IMR-90 (cell line): ENCODE measurements at regions not wholly inside any gene's neighbourhood (a gene's known extent, or its start where the extent isn't known, plus 50 kb on each side); places are given as distances from the start of the nearest gene placed in this dataset.

Experiments
- ATAC-seq: fragments of 200-7000 bp; cut with Tn5 transposase; 2 replicates; pipeline ENCODE4 v1.9.1; 2020; ENCODE audit warnings: low read depth, mild to moderate bottlenecking, moderate library complexity
- BruUV-seq: library from RNA; stranded (reverse); fragments of 400-500 nt; replicated peaks from 2 replicates; lab custom pipeline; 2021; lab: Mats Ljungman, UMichigan
- CTCF ChIA-PET: fragments of 300-600 bp; formaldehyde crosslinking; extraction: SDS; loops from one replicate; lab custom pipeline; 2021; ENCODE audit warnings: antibody characterized with exemption; lab: Yijun Ruan, JAX
- POLR2A ChIA-PET: fragments of 300-600 bp; sonication (Branson Sonifier 250); formaldehyde crosslinking; loops from one replicate; lab custom pipeline; 2022; ENCODE audit warnings: antibody characterized with exemption; ENCODE audit not compliant: unreplicated experiment; lab: Charles Lee
- DNase-seq: peaks from one replicate; pipeline ENCODE4 v3.0.0; 2013
- H2AFZ ChIP-seq: replicated peaks from 2 replicates; pipeline ENCODE3; 2013; ENCODE audit warnings: low read length, mild to moderate bottlenecking; ENCODE audit not compliant: poor library complexity
- H2AK5ac ChIP-seq: 2 replicates; pipeline ENCODE4 v1.6.1; 2013; ENCODE audit warnings: low read depth, low read length, inconsistent platforms
- H2AK9ac ChIP-seq: replicated peaks from 2 replicates; pipeline ENCODE3; 2013; ENCODE audit warnings: mild to moderate bottlenecking, low read depth, low read length, moderate library complexity; ENCODE audit not compliant: poor library complexity
- H2BK120ac ChIP-seq: 2 replicates; pipeline ENCODE4 v1.6.1; 2013; ENCODE audit warnings: low read depth, low read length, inconsistent platforms
- H2BK15ac ChIP-seq: 3 replicates; pipeline ENCODE4 v1.6.1; 2013; ENCODE audit warnings: low read depth, low read length, inconsistent platforms
- H2BK20ac ChIP-seq: 2 replicates; pipeline ENCODE4 v1.6.1; 2013; ENCODE audit warnings: low read depth, mild to moderate bottlenecking, inconsistent platforms, low read length, moderate library complexity
- H2BK5ac ChIP-seq: 2 replicates; pipeline ENCODE4 v1.6.1; 2013; ENCODE audit warnings: mild to moderate bottlenecking, low read depth, low read length, inconsistent platforms; ENCODE audit not compliant: poor library complexity, severe bottlenecking
- H3K14ac ChIP-seq: replicated peaks from 2 replicates; pipeline ENCODE4 v1.6.1; 2013; ENCODE audit warnings: low read depth, low read length, inconsistent platforms
- H3K18ac ChIP-seq: 2 replicates; pipeline ENCODE4 v1.6.1; 2013; ENCODE audit warnings: low read depth, low read length, control low read depth
- H3K23ac ChIP-seq: 2 replicates; pipeline ENCODE4 v1.6.1; 2013; ENCODE audit warnings: low read depth, low read length, inconsistent platforms
- H3K27ac ChIP-seq: 2 replicates; pipeline ENCODE4 v1.5.1; 2013; ENCODE audit warnings: mild to moderate bottlenecking, control low read depth, low read length; ENCODE audit not compliant: insufficient read depth
- H3K27me3 ChIP-seq: 2 replicates; pipeline ENCODE4 v1.6.1; 2013; ENCODE audit warnings: low read length; ENCODE audit not compliant: control insufficient read depth, insufficient read depth
- H3K36me3 ChIP-seq: 2 replicates; pipeline ENCODE4 v1.6.1; 2013; ENCODE audit warnings: low read length, mixed read lengths; ENCODE audit not compliant: control insufficient read depth, insufficient read depth
- H3K4ac ChIP-seq: 2 replicates; pipeline ENCODE4 v1.6.1; 2013; ENCODE audit warnings: low read depth, low read length, inconsistent platforms
- H3K4me1 ChIP-seq: 2 replicates; pipeline ENCODE4 v1.6.1; 2013; ENCODE audit warnings: low read length, mixed read lengths; ENCODE audit not compliant: control insufficient read depth, insufficient read depth
- H3K4me2 ChIP-seq: 2 replicates; pipeline ENCODE4 v1.6.1; 2013; ENCODE audit warnings: low read depth, mild to moderate bottlenecking, control low read depth, low read length, moderate library complexity
- H3K4me3 ChIP-seq: 2 replicates; pipeline ENCODE4 v1.5.1; 2013; ENCODE audit warnings: low read depth, mild to moderate bottlenecking, control low read depth, low read length, moderate library complexity; ENCODE audit not compliant: insufficient read depth
- H3K56ac ChIP-seq: 2 replicates; pipeline ENCODE4 v1.6.1; 2013; ENCODE audit warnings: low read length, inconsistent platforms; ENCODE audit not compliant: insufficient read depth; ENCODE audit errors: extremely low read depth
- H3K79me1 ChIP-seq, 2 experiments: 2 replicates each; pipeline ENCODE4 v1.6.1; 2013; ENCODE audit warnings: low read length in 2 of 2, inconsistent platforms in 1 of 2, low read depth in 1 of 2
- H3K9ac ChIP-seq: 2 replicates; pipeline ENCODE4 v1.6.1; 2013; ENCODE audit warnings: low read depth, low read length, control low read depth
- H3K9me1 ChIP-seq: 2 replicates; pipeline ENCODE4 v1.6.1; 2013; ENCODE audit warnings: low read length, inconsistent platforms; ENCODE audit not compliant: insufficient read depth
- H3K9me3 ChIP-seq: 2 replicates; pipeline ENCODE4 v1.6.1; 2013; ENCODE audit warnings: low read length; ENCODE audit not compliant: control insufficient read depth, insufficient read depth
- H4K20me1 ChIP-seq: 2 replicates; pipeline ENCODE4 v1.6.1; 2013; ENCODE audit warnings: low read length, inconsistent platforms; ENCODE audit not compliant: insufficient read depth
- H4K5ac ChIP-seq: 2 replicates; pipeline ENCODE4 v1.6.1; 2013; ENCODE audit warnings: mild to moderate bottlenecking, low read depth, low read length, control low read depth
- H4K8ac ChIP-seq, 2 experiments: 2 replicates each; pipeline ENCODE4 v1.6.1; 2013; ENCODE audit warnings: low read depth in 2 of 2, low read length in 2 of 2, control low read depth in 1 of 2, inconsistent platforms in 1 of 2
- H4K91ac ChIP-seq: 2 replicates; pipeline ENCODE4 v1.6.1; 2013; ENCODE audit warnings: low read depth, low read length, inconsistent platforms; ENCODE audit not compliant: insufficient read depth
- CHD1 ChIP-seq: IDR thresholded peaks from 2 replicates; pipeline ENCODE4 v1.6.1; 2012; ENCODE audit warnings: low read depth, low read length, improper control_type of control experiment
- FOS ChIP-seq: fragments of 150-350 bp; IDR thresholded peaks from 2 replicates; pipeline ENCODE4 v1.6.1; 2016; ENCODE audit warnings: low read depth, low read length
- NFE2L2 ChIP-seq: fragments of 150-350 bp; IDR thresholded peaks from 2 replicates; pipeline ENCODE4 v1.6.1; 2016; ENCODE audit warnings: low read depth, mild to moderate bottlenecking, low read length
- POLR2A ChIP-seq: IDR thresholded peaks from 2 replicates; pipeline ENCODE4 v1.6.1; 2012; ENCODE audit warnings: mild to moderate bottlenecking, low read depth, low read length
- RAD21 ChIP-seq: IDR thresholded peaks from 2 replicates; pipeline ENCODE4 v1.6.1; 2012; ENCODE audit warnings: low read length, improper control_type of control experiment
- RCOR1 ChIP-seq: IDR thresholded peaks from 2 replicates; pipeline ENCODE4 v1.6.1; 2012; ENCODE audit warnings: mild to moderate bottlenecking, low read length, improper control_type of control experiment; ENCODE audit not compliant: insufficient replicate concordance
- RFX5 ChIP-seq: IDR thresholded peaks from 2 replicates; pipeline ENCODE4 v1.8.0; 2012; ENCODE audit warnings: low read depth, mild to moderate bottlenecking, low read length, moderate library complexity
- WGBS, 2 experiments: methylation state at CpG; one replicate each; pipeline versions ENCODE4 v1.1.5 to v1.1.7; 2013; ENCODE audit warnings: missing lambda C conversion rate in 2 of 2; ENCODE audit not compliant: insufficient read length in 1 of 2; ENCODE audit errors: extremely low coverage in 2 of 2; 5-methylcytosine and 5-hydroxymethylcytosine counted together
- dilution Hi-C: fragments of 300-500 bp; cut with HindIII; formaldehyde crosslinking; loops from one replicate; pipeline ENCODE4 v1.14.3; 2018; ENCODE audit warnings: low sequenced_read_pairs; ENCODE audit not compliant: unreplicated experiment
- in situ Hi-C: fragments of 300-500 bp; cut with MboI; formaldehyde crosslinking; loops from 3 replicates; pipeline ENCODE4 v1.14.3; 2019; ENCODE audit warnings: low sequenced_read_pairs, inconsistent platforms, mixed read lengths
- intact Hi-C: fragments of 100-400 bp; cut with micrococcal nuclease; formaldehyde crosslinking; loops from 2 replicates; pipeline ENCODE4 v1.10.0; 2022
- TF ChIP-seq, protein P1 (sequence below): fragments of 150-350 bp; IDR thresholded peaks from 2 replicates; pipeline ENCODE4 v1.6.1; 2016; ENCODE audit warnings: low read depth, mild to moderate bottlenecking, low read length, moderate library complexity, borderline replicate concordance
- TF ChIP-seq, protein P2 (sequence below): conservative IDR thresholded peaks from 2 replicates; pipeline ENCODE4 v1.5.1; 2012; ENCODE audit warnings: mild to moderate bottlenecking, low read depth, low read length, improper control_type of control experiment

DNA sequence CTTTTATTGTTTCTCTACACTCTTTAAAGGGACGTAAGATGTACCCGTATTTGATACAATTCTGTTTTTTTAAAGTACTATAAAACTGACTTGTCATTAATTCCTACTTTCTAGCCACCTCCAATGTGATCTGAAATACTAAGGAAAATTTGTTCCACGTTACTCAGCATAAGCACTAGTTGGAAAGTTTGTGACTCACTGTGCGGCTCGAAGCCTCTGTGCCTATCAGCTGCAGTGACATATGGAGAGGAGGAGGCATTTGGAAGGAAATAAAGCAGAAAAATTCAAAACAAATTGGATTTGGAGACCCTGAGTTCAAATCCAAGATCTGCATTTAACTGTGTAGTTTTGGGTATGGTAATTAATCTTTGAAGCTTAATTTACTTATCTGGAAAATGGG, 339.3 kb downstream of the BRINP1 start:
- no peaks in the 10 kb centered on the region for H3K27me3 ChIP-seq
- H3K36me3 ChIP-seq = no peaks in the 10 kb centered on the region
- no peak overlapping the region for H4K91ac ChIP-seq
- in situ Hi-C loops (no loop called here), intact Hi-C loops (no loop called here), dilution Hi-C loops (no loop called here)
- DNase-seq = no peak
- H2BK20ac ChIP-seq = no peak overlapping the region
- no peak overlapping the region for H2BK5ac ChIP-seq
- CTCF ChIA-PET = no interaction called here
- peaks cover 8% of the 10 kb centered on the region for H3K9me3 ChIP-seq
- no TSS peak for BruUV-seq
- WGBS, 2 experiments = 60% methylated on average over 1 of the region's 5 CpGs; no CpG with 5 or more reads in 1 of the 2 experiments
- no peak overlapping the region for H2AK5ac ChIP-seq
- no peak overlapping the region for H4K8ac ChIP-seq
- no peak overlapping the region for H3K4me2 ChIP-seq
- no peak overlapping the region for H2BK120ac ChIP-seq
- POLR2A ChIA-PET = no interaction called here
- H3K14ac ChIP-seq = no peak overlapping the region
- H3K18ac ChIP-seq = no peak overlapping the region
- H4K20me1 ChIP-seq = no peaks in the 10 kb centered on the region
- H4K5ac ChIP-seq = no peak overlapping the region
- H3K9ac ChIP-seq = no peak overlapping the region
- no peak overlapping the region for H2BK15ac ChIP-seq
- TF ChIP-seq RAD21 (no peak), RFX5 (no peak), POLR2A (no peak), RCOR1 (no peak), CHD1 (no peak), NFE2L2 (no peak), FOS (no peak)
- TF ChIP-seq, protein P1, sequence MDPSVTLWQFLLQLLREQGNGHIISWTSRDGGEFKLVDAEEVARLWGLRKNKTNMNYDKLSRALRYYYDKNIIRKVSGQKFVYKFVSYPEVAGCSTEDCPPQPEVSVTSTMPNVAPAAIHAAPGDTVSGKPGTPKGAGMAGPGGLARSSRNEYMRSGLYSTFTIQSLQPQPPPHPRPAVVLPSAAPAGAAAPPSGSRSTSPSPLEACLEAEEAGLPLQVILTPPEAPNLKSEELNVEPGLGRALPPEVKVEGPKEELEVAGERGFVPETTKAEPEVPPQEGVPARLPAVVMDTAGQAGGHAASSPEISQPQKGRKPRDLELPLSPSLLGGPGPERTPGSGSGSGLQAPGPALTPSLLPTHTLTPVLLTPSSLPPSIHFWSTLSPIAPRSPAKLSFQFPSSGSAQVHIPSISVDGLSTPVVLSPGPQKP = no peak
- TF ChIP-seq, protein P2, sequence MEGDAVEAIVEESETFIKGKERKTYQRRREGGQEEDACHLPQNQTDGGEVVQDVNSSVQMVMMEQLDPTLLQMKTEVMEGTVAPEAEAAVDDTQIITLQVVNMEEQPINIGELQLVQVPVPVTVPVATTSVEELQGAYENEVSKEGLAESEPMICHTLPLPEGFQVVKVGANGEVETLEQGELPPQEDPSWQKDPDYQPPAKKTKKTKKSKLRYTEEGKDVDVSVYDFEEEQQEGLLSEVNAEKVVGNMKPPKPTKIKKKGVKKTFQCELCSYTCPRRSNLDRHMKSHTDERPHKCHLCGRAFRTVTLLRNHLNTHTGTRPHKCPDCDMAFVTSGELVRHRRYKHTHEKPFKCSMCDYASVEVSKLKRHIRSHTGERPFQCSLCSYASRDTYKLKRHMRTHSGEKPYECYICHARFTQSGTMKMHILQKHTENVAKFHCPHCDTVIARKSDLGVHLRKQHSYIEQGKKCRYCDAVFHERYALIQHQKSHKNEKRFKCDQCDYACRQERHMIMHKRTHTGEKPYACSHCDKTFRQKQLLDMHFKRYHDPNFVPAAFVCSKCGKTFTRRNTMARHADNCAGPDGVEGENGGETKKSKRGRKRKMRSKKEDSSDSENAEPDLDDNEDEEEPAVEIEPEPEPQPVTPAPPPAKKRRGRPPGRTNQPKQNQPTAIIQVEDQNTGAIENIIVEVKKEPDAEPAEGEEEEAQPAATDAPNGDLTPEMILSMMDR = no peak
- H3K9me1 ChIP-seq = no peaks in the 10 kb centered on the region
- H3K4me3 ChIP-seq = no peak overlapping the region
- H3K79me1 ChIP-seq = no peaks in the 10 kb centered on the region
- H3K27ac ChIP-seq = no peak overlapping the region
- no peak overlapping the region for H3K4ac ChIP-seq
- ATAC-seq = no peak
- no peak overlapping the region for H3K56ac ChIP-seq
- H3K23ac ChIP-seq = no peak overlapping the region
- no peaks in the 10 kb centered on the region for H3K4me1 ChIP-seq
- no peak overlapping the region for H2AFZ ChIP-seq
- no peak overlapping the region for H2AK9ac ChIP-seq
